H1 (cell line): ENCODE measurements at regions not wholly inside any gene's neighbourhood (a gene's known extent, or its start where the extent isn't known, plus 50 kb on each side); places are given as distances from the start of the nearest gene placed in this dataset.

Experiments
- CTCF ChIA-PET: fragments of 300-600 bp; sonication (Branson Sonifier 250); formaldehyde crosslinking; loops from one replicate; lab custom pipeline; 2021; ENCODE audit not compliant: partially characterized antibody; lab: Charles Lee
- POLR2A ChIA-PET: fragments of 300-600 bp; sonication (Branson Sonifier 250); formaldehyde crosslinking; loops from one replicate; lab custom pipeline; 2021; ENCODE audit warnings: inconsistent platforms; ENCODE audit not compliant: partially characterized antibody; lab: Charles Lee
- DNase-seq, 2 experiments: peaks; one replicate each; pipeline versions ENCODE4 v3.0.0 to v3.0.0-alpha.2; 2010 to 2022; ENCODE audit warnings: low spot score in 2 of 2, low read depth in 1 of 2, mixed read lengths in 1 of 2
- FAIRE-seq: peaks from 2 replicates; lab custom pipeline; 2011; peaks lifted over from hg19 to GRCh38; lab: Jason Lieb, UNC
- H2AFZ ChIP-seq: 2 replicates; pipeline ENCODE4 v1.8.1; 2012; ENCODE audit warnings: low read length, inconsistent platforms
- H2AK5ac ChIP-seq: 2 replicates; pipeline ENCODE4 v1.6.1; 2013; ENCODE audit warnings: low read depth, low read length
- H2BK120ac ChIP-seq: replicated peaks from 2 replicates; pipeline ENCODE3; 2013; ENCODE audit warnings: low read depth, low read length, inconsistent platforms
- H2BK12ac ChIP-seq: 2 replicates; pipeline ENCODE4 v1.6.1; 2013; ENCODE audit warnings: low read depth, low read length
- H2BK15ac ChIP-seq: 2 replicates; pipeline ENCODE4 v1.6.1; 2013; ENCODE audit warnings: low read length
- H2BK20ac ChIP-seq: 2 replicates; pipeline ENCODE4 v1.6.1; 2013; ENCODE audit warnings: low read length
- H2BK5ac ChIP-seq: 2 replicates; pipeline ENCODE4 v1.6.1; 2013; ENCODE audit warnings: low read depth, low read length
- H3K14ac ChIP-seq: 2 replicates; pipeline ENCODE4 v1.6.1; 2013; ENCODE audit warnings: inconsistent platforms; ENCODE audit not compliant: insufficient read length
- H3K18ac ChIP-seq: 2 replicates; pipeline ENCODE4 v1.6.1; 2013; ENCODE audit warnings: low read length; ENCODE audit errors: extremely low read depth
- H3K23ac ChIP-seq: 2 replicates; pipeline ENCODE4 v1.6.1; 2013; ENCODE audit warnings: inconsistent platforms; ENCODE audit not compliant: insufficient read length
- H3K23me2 ChIP-seq: 2 replicates; pipeline ENCODE4 v1.6.1; 2013; ENCODE audit warnings: low read depth, low read length
- H3K27ac ChIP-seq: 2 replicates; pipeline ENCODE4 v1.6.1; 2011; ENCODE audit warnings: low read depth, low read length, inconsistent platforms
- H3K27me3 ChIP-seq, 4 experiments: replicated peaks in 1 of 4; 1 replicate in 1 of 4; 2 replicates in 3 of 4; pipeline versions ENCODE4 v1.6.1 to v1.8.1; 2011 to 2013; ENCODE audit warnings: low read length in 3 of 4, mild to moderate bottlenecking in 3 of 4, inconsistent platforms in 2 of 4, mixed read lengths in 2 of 4, moderate library complexity in 1 of 4; ENCODE audit not compliant: control insufficient read depth in 3 of 4, insufficient read depth in 3 of 4; ENCODE audit errors: extremely low read depth in 1 of 4
- H3K36me3 ChIP-seq, 4 experiments: 2 replicates each; pipeline versions ENCODE4 v1.6.1 to v1.8.1; 2011 to 2013; ENCODE audit warnings: mild to moderate bottlenecking in 4 of 4, low read length in 3 of 4, moderate library complexity in 2 of 4, control low read depth in 1 of 4, inconsistent platforms in 1 of 4; ENCODE audit not compliant: insufficient read depth in 4 of 4, control insufficient read depth in 2 of 4
- H3K4ac ChIP-seq: replicated peaks from 2 replicates; pipeline ENCODE3; 2013; ENCODE audit warnings: low read length, low read depth, mixed read lengths, inconsistent platforms; ENCODE audit not compliant: insufficient read length
- H3K4me1 ChIP-seq, 4 experiments: replicated peaks in 1 of 4; 1 replicate in 1 of 4; 2 replicates in 3 of 4; pipeline versions ENCODE4 v1.6.1 to v1.8.1; 2011 to 2013; ENCODE audit warnings: low read length in 3 of 4, inconsistent platforms in 2 of 4, mixed read lengths in 1 of 4; ENCODE audit not compliant: insufficient read depth in 4 of 4, control insufficient read depth in 3 of 4
- H3K4me2 ChIP-seq, 2 experiments: 2 replicates each; pipeline versions ENCODE4 v1.6.1 to v1.8.1; 2011 to 2013; ENCODE audit warnings: low read depth in 2 of 2, low read length in 2 of 2, control low read depth in 1 of 2, inconsistent platforms in 1 of 2, mild to moderate bottlenecking in 1 of 2; ENCODE audit not compliant: insufficient read depth in 1 of 2
- H3K4me3 ChIP-seq, 4 experiments: fragments of 200-600, 300-600 bp in 1 of 4; sonication (generic), shearing (Covaris generic), sonication (Bioruptor Twin) in 1 of 4; 2 replicates each; pipeline versions ENCODE4 v1.5.1 to v1.8.1; 2011 to 2016; ENCODE audit warnings: low read length in 4 of 4, low read depth in 3 of 4, control low read depth in 2 of 4, inconsistent platforms in 2 of 4, mild to moderate bottlenecking in 2 of 4, mixed read lengths in 1 of 4, moderate library complexity in 1 of 4; ENCODE audit not compliant: insufficient read depth in 2 of 4; ENCODE audit errors: extremely low read depth in 1 of 4
- H3K56ac ChIP-seq: replicated peaks from 2 replicates; pipeline ENCODE3; 2013; ENCODE audit warnings: low read depth, mild to moderate bottlenecking, mixed read lengths, low read length, inconsistent platforms; ENCODE audit not compliant: insufficient read length
- H3K79me1 ChIP-seq: 2 replicates; pipeline ENCODE4 v1.6.1; 2013; ENCODE audit warnings: low read depth, low read length, control low read depth
- H3K79me2 ChIP-seq, 2 experiments: 2 replicates each; pipeline versions ENCODE4 v1.6.1 to v1.8.1; 2012 to 2013; ENCODE audit warnings: low read length in 2 of 2, mild to moderate bottlenecking in 2 of 2, inconsistent platforms in 1 of 2; ENCODE audit not compliant: insufficient read depth in 2 of 2, control insufficient read depth in 1 of 2
- H3K9ac ChIP-seq, 4 experiments: replicated peaks in 1 of 4; 1 replicate in 1 of 4; 2 replicates in 3 of 4; pipeline versions ENCODE4 v1.6.1 to v1.8.1; 2011 to 2013; ENCODE audit warnings: low read depth in 3 of 4, low read length in 3 of 4, control low read depth in 2 of 4, mild to moderate bottlenecking in 2 of 4, moderate library complexity in 2 of 4, inconsistent platforms in 1 of 4; ENCODE audit errors: extremely low read depth in 1 of 4
- H3K9me3 ChIP-seq, 2 experiments: 2 replicates each; pipeline versions ENCODE4 v1.6.1 to v1.8.1; 2012 to 2013; ENCODE audit warnings: mild to moderate bottlenecking in 2 of 2, moderate library complexity in 2 of 2, control low read depth in 1 of 2, inconsistent platforms in 1 of 2, low read depth in 1 of 2, low read length in 1 of 2, mixed read lengths in 1 of 2; ENCODE audit not compliant: insufficient read depth in 2 of 2
- H4K20me1 ChIP-seq, 2 experiments: replicated peaks in 1 of 2; 2 replicates each; pipeline versions ENCODE3 to v1.8.1; 2011 to 2013; ENCODE audit warnings: inconsistent platforms in 2 of 2, low read length in 2 of 2, mild to moderate bottlenecking in 1 of 2; ENCODE audit not compliant: insufficient read depth in 2 of 2, control insufficient read depth in 1 of 2
- H4K5ac ChIP-seq: 2 replicates; pipeline ENCODE4 v1.6.1; 2013; ENCODE audit warnings: low read length, low read depth, mixed read lengths, inconsistent platforms; ENCODE audit not compliant: insufficient read length
- H4K8ac ChIP-seq: 2 replicates; pipeline ENCODE4 v1.8.0; 2013; ENCODE audit warnings: mild to moderate bottlenecking, moderate library complexity, low read length, inconsistent platforms; ENCODE audit not compliant: insufficient read depth; ENCODE audit errors: extremely low read depth
- H4K91ac ChIP-seq: replicated peaks from 2 replicates; pipeline ENCODE3; 2013; ENCODE audit warnings: low read length, mixed read lengths, inconsistent platforms; ENCODE audit not compliant: insufficient read length
- CBX8 ChIP-seq: fragments of 300-800, 300-1000 bp; sonication (generic); IDR thresholded peaks from 2 replicates; pipeline ENCODE4 v1.7.1; 2016; ENCODE audit warnings: low read depth, low read length, borderline replicate concordance
- HDAC6 ChIP-seq: IDR thresholded peaks from one replicate; pipeline ENCODE4 v1.7.1; 2012; ENCODE audit warnings: low read depth, mild to moderate bottlenecking, inconsistent platforms, low read length, moderate library complexity
- POU5F1 ChIP-seq: IDR thresholded peaks from 2 replicates; pipeline ENCODE4 v1.6.1; 2011; ENCODE audit warnings: low read depth, mild to moderate bottlenecking, low read length, moderate library complexity
- SP2 ChIP-seq: IDR thresholded peaks from 2 replicates; pipeline ENCODE4 v1.6.1; 2012; ENCODE audit warnings: mild to moderate bottlenecking, low read length, inconsistent platforms
- TAF1 ChIP-seq: IDR thresholded peaks from 2 replicates; pipeline ENCODE4 v1.6.1; 2011; ENCODE audit warnings: mild to moderate bottlenecking, low read depth, low read length
- TCF12 ChIP-seq: IDR thresholded peaks from 2 replicates; pipeline ENCODE4 v1.6.1; 2011; ENCODE audit warnings: low read depth, mild to moderate bottlenecking, low read length
- YY1 ChIP-seq: IDR thresholded peaks from 2 replicates; pipeline ENCODE4 v1.6.1; 2011; ENCODE audit warnings: low read depth, mild to moderate bottlenecking, low read length
- WGBS, 2 experiments: shearing (Covaris generic) in 1 of 2; methylation state at CpG; one replicate each; pipeline versions ENCODE4 v1.1.6 to v1.1.7; 2013 to 2015; ENCODE audit warnings: low lambda C conversion rate in 2 of 2, mixed read lengths in 2 of 2, inconsistent platforms in 1 of 2, low coverage in 1 of 2, missing lambda C conversion rate in 1 of 2; ENCODE audit not compliant: insufficient replicate concordance in 2 of 2, insufficient coverage in 1 of 2, insufficient read length in 1 of 2; ENCODE audit errors: extremely low coverage in 1 of 2, missing lambda C conversion rate in 1 of 2; 5-methylcytosine and 5-hydroxymethylcytosine counted together

DNA sequence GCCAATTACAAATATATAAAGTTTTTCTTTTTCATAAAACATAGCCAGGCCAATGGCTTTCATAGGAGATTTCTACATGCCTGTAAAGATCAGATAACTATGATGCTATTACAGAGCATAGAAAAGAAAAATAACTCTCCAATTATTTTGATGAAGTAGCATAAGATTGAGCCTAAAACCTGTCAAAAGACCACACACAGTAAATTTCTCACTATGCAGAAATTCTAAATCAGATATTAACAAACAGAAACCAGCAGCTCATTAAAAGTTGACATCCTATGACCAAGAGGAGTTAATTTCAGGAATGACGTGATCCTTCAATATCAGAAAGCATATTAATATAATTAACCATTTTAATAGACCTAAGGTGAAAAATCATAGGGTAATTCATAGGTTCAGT is 139.0 kb upstream of the PIEZO2 start:
- Histone ChIP-seq H3K23ac (no peak overlapping the region), H4K8ac (no peak overlapping the region), H3K79me2 (no peaks in the 10 kb centered on the region), H3K36me3 (no peaks in the 10 kb centered on the region), H3K56ac (no peak overlapping the region), H2AK5ac (no peak overlapping the region), H3K9me3 (no peaks in the 10 kb centered on the region), H3K4ac (no peak overlapping the region), H3K18ac (no peak overlapping the region), H3K79me1 (no peaks in the 10 kb centered on the region), H2BK120ac (no peak overlapping the region), H4K5ac (no peak overlapping the region), H2AFZ (no peak overlapping the region), H4K91ac (no peak overlapping the region), H3K4me3 (no peak overlapping the region), H3K27me3 (no peaks in the 10 kb centered on the region), H3K23me2 (no peaks in the 10 kb centered on the region), H2BK15ac (no peak overlapping the region), H3K4me1 (no peaks in the 10 kb centered on the region), H2BK5ac (no peak overlapping the region), H3K9ac (no peak overlapping the region), H2BK20ac (no peak overlapping the region), H3K27ac (no peak overlapping the region), H3K4me2 (no peak overlapping the region), H4K20me1 (no peaks in the 10 kb centered on the region), H3K14ac (no peak overlapping the region), H2BK12ac (no peak overlapping the region)
- POLR2A ChIA-PET = no interaction called here
- FAIRE-seq (no peak), DNase-seq (no peak)
- CTCF ChIA-PET = no interaction called here
- 93% methylated on average over 1 of the region's 1 CpG; no CpG with 5 or more reads in 1 of the 2 experiments for WGBS, 2 experiments
- TF ChIP-seq YY1 = no peak
- TF ChIP-seq TCF12 = no peak
- no peak for TF ChIP-seq TAF1
- no peak for TF ChIP-seq SP2
- TF ChIP-seq POU5F1 = no peak
- no peak for TF ChIP-seq CBX8
- no peak for TF ChIP-seq HDAC6
